GM13977 (cell line): ENCODE measurements at regions not wholly inside any gene's neighbourhood (a gene's known extent, or its start where the extent isn't known, plus 50 kb on each side); places are given as distances from the start of the nearest gene placed in this dataset.
"Not testable (repeated sequence)": the region's sequence is repeated elsewhere in the genome, so short reads cannot be mapped to it uniquely, and the experiment has no call there.

ENCODE experiments used
- DNase-seq: peaks from one replicate; pipeline ENCODE4 v3.0.0; 2012; ENCODE audit warnings: low spot score
- CTCF ChIP-seq: IDR thresholded peaks from 2 replicates; pipeline ENCODE4 v1.5.1; 2012; ENCODE audit warnings: mild to moderate bottlenecking, control low read depth; ENCODE audit not compliant: insufficient read depth; ENCODE audit errors: extremely low read depth, missing control alignments
- in situ Hi-C: fragments of 300-500 bp; cut with MboI; formaldehyde crosslinking; loops from one replicate; pipeline ENCODE4 v1.12.0; 2022; ENCODE audit warnings: low sequenced_read_pairs, low pct_unique_long_range_greater_than_20kb, mixed read lengths, inconsistent platforms; ENCODE audit not compliant: unreplicated experiment

GRCh38 chr2:2588777-2589176 is 257.7 kb upstream of the MYT1L start:
- DNase-seq = no peak
- TF ChIP-seq CTCF = no peak
- in situ Hi-C loops = no loop called here

GRCh38 chr2:2587354-2587753 is 256.3 kb upstream of the MYT1L start:
- no peak for DNase-seq
- in situ Hi-C loops = no loop called here
- TF ChIP-seq CTCF = no peak

- in situ Hi-C loops = no loop called here
- no peak for DNase-seq
- TF ChIP-seq CTCF = no peak
These were observed 255.9 kb upstream of the MYT1L start for GRCh38 chr2:2586931-2587330.

GRCh38 chr2:2586068-2586776 is 255.1 kb upstream of the MYT1L start:
- no peak for DNase-seq
- no peak for TF ChIP-seq CTCF
- in situ Hi-C loops = no loop called here

- TF ChIP-seq CTCF = no peak
- no peak for DNase-seq
- in situ Hi-C loops = no loop called here
These were observed 252.0 kb upstream of the MYT1L start for GRCh38 chr2:2582998-2583545.

GRCh38 chr2:2581331-2582159 is 250.5 kb upstream of the MYT1L start:
- in situ Hi-C loops = no loop called here
- DNase-seq = no peak
- no peak for TF ChIP-seq CTCF

GRCh38 chr2:2580841-2581240 is 249.8 kb upstream of the MYT1L start:
- in situ Hi-C loops = not testable (repeated sequence)

More at GRCh38 chr2:2580841-2581240, 249.8 kb upstream of the MYT1L start:
- DNase-seq = not testable (repeated sequence)
